Ishikawa (cell line): ENCODE measurements at regions not wholly inside any gene's neighbourhood (a gene's known extent, or its start where the extent isn't known, plus 50 kb on each side); places are given as distances from the start of the nearest gene placed in this dataset.

Experiments used
- CEBPB ChIP-seq: IDR thresholded peaks from 2 replicates; pipeline ENCODE4 v1.6.1; 2012
- CREB1 ChIP-seq: IDR thresholded peaks from 2 replicates; pipeline ENCODE4 v1.6.1; 2012; ENCODE audit warnings: low read depth
- EGR1 ChIP-seq: IDR thresholded peaks from 2 replicates; pipeline ENCODE4 v1.6.1; 2012
- EP300 ChIP-seq: IDR thresholded peaks from 2 replicates; pipeline ENCODE4 v1.6.1; 2012; ENCODE audit warnings: borderline replicate concordance
- FOXM1 ChIP-seq: IDR thresholded peaks from 2 replicates; pipeline ENCODE4 v1.6.1; 2012; ENCODE audit warnings: low read depth, borderline replicate concordance
- MAX ChIP-seq: IDR thresholded peaks from 2 replicates; pipeline ENCODE4 v1.6.1; 2012
- NFIC ChIP-seq: IDR thresholded peaks from 2 replicates; pipeline ENCODE4 v1.6.1; 2012
- RAD21 ChIP-seq: IDR thresholded peaks from 2 replicates; pipeline ENCODE4 v1.6.1; 2012; ENCODE audit warnings: low read depth
- REST ChIP-seq: IDR thresholded peaks from 2 replicates; pipeline ENCODE4 v1.6.1; 2012; ENCODE audit warnings: low read depth, mild to moderate bottlenecking
- TAF1 ChIP-seq: IDR thresholded peaks from 2 replicates; pipeline ENCODE4 v1.6.1; 2012; ENCODE audit warnings: low read depth, mild to moderate bottlenecking
- TCF12 ChIP-seq: IDR thresholded peaks from 2 replicates; pipeline ENCODE4 v1.6.1; 2012; ENCODE audit warnings: low read depth
- TEAD4 ChIP-seq: IDR thresholded peaks from 2 replicates; pipeline ENCODE4 v1.6.1; 2012
- YY1 ChIP-seq: IDR thresholded peaks from 2 replicates; pipeline ENCODE4 v1.6.1; 2012; ENCODE audit warnings: low read depth
- ZBTB7A ChIP-seq: IDR thresholded peaks from 2 replicates; pipeline ENCODE4 v1.6.1; 2012; ENCODE audit warnings: low read depth
- TF ChIP-seq, protein P1 (sequence below): IDR thresholded peaks from 2 replicates; pipeline ENCODE4 v1.6.1; 2012

DNA sequence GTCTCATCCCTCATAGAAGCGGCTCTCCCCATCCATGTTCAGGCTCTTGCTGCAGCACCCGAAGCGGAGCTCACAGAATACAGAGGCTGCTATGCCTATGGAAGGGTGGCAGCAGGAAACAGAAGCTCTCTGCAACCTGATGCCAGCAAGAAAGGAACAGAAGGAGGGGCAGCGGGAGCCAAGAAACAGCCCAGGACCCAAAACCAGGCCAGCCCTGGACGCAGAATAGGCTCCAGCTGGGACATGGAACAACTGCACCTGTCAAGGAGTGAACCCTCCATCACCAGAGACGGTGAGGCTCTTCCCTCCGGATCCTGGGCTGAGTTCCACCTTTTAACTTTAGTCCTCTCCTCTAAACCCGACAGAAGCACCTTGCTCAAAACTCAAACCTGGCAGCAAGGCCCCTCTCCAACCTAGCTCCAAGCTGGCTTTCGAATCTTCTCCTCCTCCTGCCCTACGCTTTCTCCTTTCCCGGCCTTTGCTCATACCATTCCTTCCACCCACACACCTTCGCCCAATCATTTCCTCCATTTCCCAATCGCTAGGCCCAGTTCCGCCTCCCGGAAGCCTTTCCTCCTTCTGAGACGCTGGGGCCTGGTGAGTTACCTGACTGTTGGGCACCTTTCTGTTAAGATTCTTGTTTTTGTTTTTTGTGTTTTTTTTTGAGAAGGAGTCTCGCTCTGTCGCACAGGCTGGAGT, 122.8 kb upstream of the ZNF92 start:
- no peak for TF ChIP-seq CEBPB
- TF ChIP-seq EGR1 = no peak
- TF ChIP-seq TAF1 = no peak
- TF ChIP-seq NFIC = no peak
- TF ChIP-seq, protein P1, sequence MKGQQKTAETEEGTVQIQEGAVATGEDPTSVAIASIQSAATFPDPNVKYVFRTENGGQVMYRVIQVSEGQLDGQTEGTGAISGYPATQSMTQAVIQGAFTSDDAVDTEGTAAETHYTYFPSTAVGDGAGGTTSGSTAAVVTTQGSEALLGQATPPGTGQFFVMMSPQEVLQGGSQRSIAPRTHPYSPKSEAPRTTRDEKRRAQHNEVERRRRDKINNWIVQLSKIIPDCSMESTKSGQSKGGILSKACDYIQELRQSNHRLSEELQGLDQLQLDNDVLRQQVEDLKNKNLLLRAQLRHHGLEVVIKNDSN = no peak
- TF ChIP-seq YY1 = no peak
- no peak for TF ChIP-seq EP300
- no peak for TF ChIP-seq TEAD4
- no peak for TF ChIP-seq MAX
- no peak for TF ChIP-seq RAD21

DNA sequence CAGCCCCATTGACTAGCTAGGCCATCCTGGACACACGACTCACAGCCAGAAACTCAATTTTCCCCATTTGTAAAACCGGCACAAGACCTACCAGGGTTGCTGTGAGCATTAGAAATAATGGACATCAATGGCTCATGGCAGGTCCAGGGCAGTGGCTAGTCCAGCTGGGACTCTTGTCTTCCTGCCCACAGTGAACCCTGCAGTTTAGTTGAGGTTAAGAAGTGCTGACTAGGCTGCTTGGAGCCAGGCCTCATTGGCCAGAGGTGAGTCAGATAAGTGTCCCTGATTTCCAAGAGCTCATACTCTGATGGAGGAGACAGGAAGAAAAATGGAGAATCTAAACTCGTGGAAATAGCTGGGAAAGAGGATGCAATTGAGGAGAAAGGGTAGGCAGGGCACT, 123.4 kb upstream of the ZNF92 start:
- TF ChIP-seq TCF12 = no peak
- TF ChIP-seq EP300 = no peak
- no peak for TF ChIP-seq CEBPB
- TF ChIP-seq TAF1 = no peak
- TF ChIP-seq CREB1 = no peak
- TF ChIP-seq NFIC = no peak

DNA sequence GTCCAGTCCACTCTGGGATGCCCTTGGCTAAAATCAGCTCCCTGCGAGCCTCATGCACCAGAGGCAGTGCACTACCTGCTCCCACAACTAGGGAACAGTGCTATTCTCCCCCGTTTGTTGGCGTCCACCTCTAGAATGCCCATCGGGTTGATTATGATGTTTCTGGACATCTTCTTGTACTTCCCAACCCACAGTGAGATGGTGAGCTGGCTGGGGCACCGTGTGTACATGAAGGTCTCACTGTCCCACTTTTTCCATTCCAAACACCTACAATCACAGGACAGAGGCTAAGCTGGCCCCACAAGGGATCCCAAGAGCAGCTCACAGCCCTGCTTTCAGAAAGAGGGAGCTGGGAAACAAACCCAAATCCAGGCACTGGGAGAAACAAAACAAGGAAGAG, 126.2 kb upstream of the ZNF92 start:
- TF ChIP-seq, protein P1 = no peak
- TF ChIP-seq REST = no peak
- no peak for TF ChIP-seq TEAD4
- TF ChIP-seq ZBTB7A = no peak
- TF ChIP-seq FOXM1 = no peak
- no peak for TF ChIP-seq NFIC
- TF ChIP-seq MAX = no peak
- no peak for TF ChIP-seq CEBPB

DNA sequence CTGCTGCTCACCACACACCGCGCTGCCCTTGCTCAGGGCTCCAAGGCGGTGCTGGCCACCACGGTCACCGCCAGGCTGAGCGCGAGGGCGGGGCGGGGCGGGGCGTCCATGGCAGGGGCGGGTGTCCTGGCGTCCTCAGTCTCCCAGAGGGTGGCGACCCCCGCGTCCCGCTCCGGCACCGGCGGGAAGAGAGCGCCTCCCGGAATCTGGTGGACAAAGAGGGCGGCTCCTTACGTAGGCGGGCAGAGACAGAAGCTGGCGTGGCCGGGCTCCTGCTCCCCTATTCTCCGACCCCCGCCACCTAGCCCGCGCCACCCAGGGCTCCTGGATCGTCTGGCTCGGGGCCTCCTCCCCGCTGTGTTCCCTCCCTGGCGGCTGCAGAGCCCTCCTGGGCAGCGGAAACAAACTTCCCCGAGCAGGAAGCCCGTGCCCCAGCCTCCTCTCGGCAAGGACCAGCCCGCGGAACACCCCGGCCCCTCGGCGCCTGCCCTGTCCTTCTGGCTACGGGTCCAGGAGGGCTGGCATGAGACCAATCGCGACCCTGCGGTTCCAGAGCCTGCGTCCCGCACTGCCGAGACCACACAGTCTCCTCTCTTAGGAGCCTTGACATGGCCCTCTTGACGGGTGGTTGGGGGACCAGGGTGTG, 133.8 kb upstream of the ZNF92 start:
- TF ChIP-seq NFIC (peak; percentile 54), ZBTB7A (peak; percentile 76), TAF1 (peak; percentile 37; the same call in 1 of the 2 replicates), MAX (no peak)
- TF ChIP-seq, protein P1 = no peak

DNA sequence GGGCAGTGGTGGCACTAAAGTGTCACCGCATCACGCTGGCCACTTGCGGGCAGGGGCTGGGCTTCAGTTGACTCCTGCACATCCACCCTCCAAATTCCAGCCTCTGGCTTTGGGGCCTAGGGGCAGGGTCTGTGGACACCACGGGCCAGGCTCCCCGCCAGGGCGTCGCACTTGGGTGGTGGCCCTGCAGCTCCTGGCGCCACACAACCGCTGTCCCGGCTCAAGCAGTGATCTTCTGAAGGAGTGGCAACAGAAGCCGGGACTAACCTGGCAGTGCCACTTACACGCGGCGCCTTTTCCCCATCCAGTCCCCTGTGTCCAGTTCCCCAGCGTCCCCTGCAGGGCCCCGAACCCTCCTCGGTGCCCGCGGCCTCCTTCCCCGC, 134.3 kb upstream of the ZNF92 start:
- no peak for TF ChIP-seq TEAD4
- TF ChIP-seq CEBPB = no peak
- no peak for TF ChIP-seq EGR1
- TF ChIP-seq EP300 = no peak
- no peak for TF ChIP-seq CREB1
- TF ChIP-seq TAF1 = no peak
- TF ChIP-seq YY1 = no peak
- no peak for TF ChIP-seq ZBTB7A
- TF ChIP-seq RAD21 = no peak
- TF ChIP-seq, protein P1 = no peak
- no peak; the same call in 1 of the 2 replicates for TF ChIP-seq MAX
- no peak for TF ChIP-seq FOXM1
- no peak for TF ChIP-seq TCF12

- TF ChIP-seq TAF1 (no peak), CEBPB (no peak), RAD21 (no peak)
Observed at GRCh38 chr7:65238785-65239184, 134.9 kb upstream of the ZNF92 start.

DNA sequence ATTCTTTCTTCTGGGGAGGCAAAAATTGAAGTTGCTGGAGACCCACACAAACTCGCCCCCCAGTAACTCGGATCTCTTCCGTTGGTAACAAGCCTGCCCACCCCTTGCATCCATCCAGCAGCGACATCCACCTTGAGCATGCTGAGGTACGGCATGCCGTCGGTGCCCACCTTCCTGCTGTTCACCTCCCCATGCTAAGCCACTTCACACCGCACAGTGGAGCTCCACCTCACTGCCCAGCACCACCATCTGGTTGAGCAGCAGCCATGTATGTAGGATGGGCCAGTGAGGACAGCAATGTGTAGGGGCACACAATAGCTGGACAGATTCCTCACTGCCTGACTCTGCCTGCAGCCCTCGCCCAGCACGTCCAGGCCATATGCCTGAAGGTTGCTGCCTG, 138.1 kb upstream of the ZNF92 start:
- TF ChIP-seq CREB1 (no peak), EP300 (no peak), RAD21 (no peak), EGR1 (no peak), REST (no peak)
